ENCODE measurements at regions not wholly inside any gene's neighbourhood (a gene's known extent, or its start where the extent isn't known, plus 50 kb on each side); places are given as distances from the start of the nearest gene placed in this dataset.

- Histone ChIP-seq H2AFZ (no peak overlapping the region), H3K4me1 (ENCODE audit: insufficient read depth) (peaks cover 10% of the 10 kb centered on the region), H3K9me3 (ENCODE audit: low read depth) (no peaks in the 10 kb centered on the region), H4K20me1 (ENCODE audit: insufficient read depth, poor library complexity, severe bottlenecking) (no peaks in the 10 kb centered on the region), H3K4me2 (no peak overlapping the region), H3K27ac (peak overlapping the region; percentile 7), H3K79me2 (no peaks in the 10 kb centered on the region), H3K36me3 (replicated peaks; ENCODE audit: insufficient read depth, low read depth) (no peaks in the 10 kb centered on the region), H3K9me2 (replicated peaks; ENCODE audit: insufficient read depth) (no peaks in the 10 kb centered on the region), H3K4me3 (no peak overlapping the region), H3K27me3 (no peaks in the 10 kb centered on the region)
- TF ChIP-seq EZH2phosphoT487 (IDR thresholded peaks at IDR 0.05; ENCODE audit: low read depth, severe bottlenecking, unreplicated experiment) (no peak), EZH2 (IDR thresholded peaks at IDR 0.05; ENCODE audit: borderline replicate concordance) (no peak)
- TF ChIP-seq, protein P1, sequence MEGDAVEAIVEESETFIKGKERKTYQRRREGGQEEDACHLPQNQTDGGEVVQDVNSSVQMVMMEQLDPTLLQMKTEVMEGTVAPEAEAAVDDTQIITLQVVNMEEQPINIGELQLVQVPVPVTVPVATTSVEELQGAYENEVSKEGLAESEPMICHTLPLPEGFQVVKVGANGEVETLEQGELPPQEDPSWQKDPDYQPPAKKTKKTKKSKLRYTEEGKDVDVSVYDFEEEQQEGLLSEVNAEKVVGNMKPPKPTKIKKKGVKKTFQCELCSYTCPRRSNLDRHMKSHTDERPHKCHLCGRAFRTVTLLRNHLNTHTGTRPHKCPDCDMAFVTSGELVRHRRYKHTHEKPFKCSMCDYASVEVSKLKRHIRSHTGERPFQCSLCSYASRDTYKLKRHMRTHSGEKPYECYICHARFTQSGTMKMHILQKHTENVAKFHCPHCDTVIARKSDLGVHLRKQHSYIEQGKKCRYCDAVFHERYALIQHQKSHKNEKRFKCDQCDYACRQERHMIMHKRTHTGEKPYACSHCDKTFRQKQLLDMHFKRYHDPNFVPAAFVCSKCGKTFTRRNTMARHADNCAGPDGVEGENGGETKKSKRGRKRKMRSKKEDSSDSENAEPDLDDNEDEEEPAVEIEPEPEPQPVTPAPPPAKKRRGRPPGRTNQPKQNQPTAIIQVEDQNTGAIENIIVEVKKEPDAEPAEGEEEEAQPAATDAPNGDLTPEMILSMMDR (IDR thresholded peaks at IDR 0.05; ENCODE audit: poor library complexity): no peak
- no peak for DNase-seq (ENCODE audit: low spot score)
- 60% methylated on average over 4 of the region's 4 CpGs for WGBS (ENCODE audit: low lambda C conversion rate, missing lambda C conversion rate)
These were observed 521.9 kb downstream of the EPHA4 start for GRCh38 chr2:221050020-221050795.

DNA sequence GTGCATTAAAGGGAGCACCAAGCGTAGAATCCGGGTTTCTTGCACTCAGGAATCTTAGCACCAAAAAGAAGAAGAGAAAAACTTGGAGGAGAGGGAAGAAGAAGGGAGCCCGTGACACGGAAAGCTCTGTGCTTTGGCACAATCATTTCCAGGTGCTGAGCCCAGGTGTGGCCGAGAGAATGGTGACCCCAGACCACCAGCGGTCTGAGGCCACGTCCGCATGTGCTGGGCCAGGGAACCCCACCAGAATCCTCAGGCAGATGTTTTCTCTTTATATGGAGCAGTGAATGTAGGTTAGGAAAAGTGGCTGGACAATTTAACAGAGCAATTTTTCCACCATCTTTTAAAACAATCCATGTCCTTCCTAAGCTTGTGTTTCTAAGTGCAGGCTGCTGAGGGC is 520.9 kb downstream of the EPHA4 start:
- H3K27me3 ChIP-seq: no peaks in the 10 kb centered on the region
- H3K27ac ChIP-seq: no peak overlapping the region
- no peaks in the 10 kb centered on the region for H3K9me3 ChIP-seq (ENCODE audit: low read depth)
- H3K36me3 ChIP-seq (replicated peaks; ENCODE audit: insufficient read depth, low read depth): no peaks in the 10 kb centered on the region
- 96% methylated on average over 8 of the region's 8 CpGs for WGBS (ENCODE audit: low lambda C conversion rate, missing lambda C conversion rate)
- no peak for DNase-seq (ENCODE audit: low spot score)
- H3K79me2 ChIP-seq: no peaks in the 10 kb centered on the region
- no peak for TF ChIP-seq EZH2 (IDR thresholded peaks at IDR 0.05; ENCODE audit: borderline replicate concordance)
- TF ChIP-seq, protein P1 (IDR thresholded peaks at IDR 0.05; ENCODE audit: poor library complexity): no peak
- TF ChIP-seq EZH2phosphoT487 (IDR thresholded peaks at IDR 0.05; ENCODE audit: low read depth, severe bottlenecking, unreplicated experiment): no peak
- H2AFZ ChIP-seq: no peak overlapping the region
- no peak overlapping the region for H3K4me3 ChIP-seq
- no peaks in the 10 kb centered on the region for H4K20me1 ChIP-seq (ENCODE audit: insufficient read depth, poor library complexity, severe bottlenecking)
- no peaks in the 10 kb centered on the region for H3K9me2 ChIP-seq (replicated peaks; ENCODE audit: insufficient read depth)
- H3K4me2 ChIP-seq: no peak overlapping the region
- peaks cover 10% of the 10 kb centered on the region for H3K4me1 ChIP-seq (ENCODE audit: insufficient read depth)

GRCh38 chr2:221060376-221060775 is 511.7 kb downstream of the EPHA4 start:
- Histone ChIP-seq H3K4me3 (no peak overlapping the region), H3K36me3 (replicated peaks; ENCODE audit: insufficient read depth, low read depth) (no peaks in the 10 kb centered on the region), H3K27ac (no peak overlapping the region), H3K79me2 (no peaks in the 10 kb centered on the region), H3K9me3 (ENCODE audit: low read depth) (no peaks in the 10 kb centered on the region), H3K9me2 (replicated peaks; ENCODE audit: insufficient read depth) (no peaks in the 10 kb centered on the region), H2AFZ (no peak overlapping the region), H3K27me3 (no peaks in the 10 kb centered on the region), H4K20me1 (ENCODE audit: insufficient read depth, poor library complexity, severe bottlenecking) (no peaks in the 10 kb centered on the region), H3K4me2 (no peak overlapping the region), H3K4me1 (ENCODE audit: insufficient read depth) (no peaks in the 10 kb centered on the region)
- no peak for DNase-seq (ENCODE audit: low spot score)
- TF ChIP-seq EZH2 (IDR thresholded peaks at IDR 0.05; ENCODE audit: borderline replicate concordance): no peak
- TF ChIP-seq, protein P1 (IDR thresholded peaks at IDR 0.05; ENCODE audit: poor library complexity): no peak
- no peak for TF ChIP-seq EZH2phosphoT487 (IDR thresholded peaks at IDR 0.05; ENCODE audit: low read depth, severe bottlenecking, unreplicated experiment)

Data from hepatocyte (in vitro differentiated cells).